ENCODE measurements at regions not wholly inside any gene's neighbourhood (a gene's known extent, or its start where the extent isn't known, plus 50 kb on each side); places are given as distances from the start of the nearest gene placed in this dataset.

- Histone ChIP-seq H3K4me1 (replicated peaks in 1 of 2; ENCODE audit: control insufficient read depth in 2 of 2, insufficient read depth in 2 of 2, low read length in 2 of 2) (no peaks in the 10 kb centered on the region), H3K9me1 (ENCODE audit: control insufficient read depth, insufficient read depth, low read length) (no peaks in the 10 kb centered on the region), H4K20me1 (replicated peaks; ENCODE audit: control insufficient read depth, insufficient read depth, low read length) (no peaks in the 10 kb centered on the region), H3K27me3 (ENCODE audit: control insufficient read depth in 2 of 2, insufficient read depth in 2 of 2, low read length in 2 of 2) (no peaks in the 10 kb centered on the region), H3K9me3 (replicated peaks; ENCODE audit: control insufficient read depth, insufficient read depth, low read depth, low read length) (no peaks in the 10 kb centered on the region), H3K79me2 (ENCODE audit: control insufficient read depth, insufficient read depth, low read length) (no peaks in the 10 kb centered on the region), H3K27ac (ENCODE audit: extremely low read depth, low read depth, low read length) (no peak overlapping the region), H3K36me3 (ENCODE audit: control insufficient read depth, insufficient read depth, low read length) (no peaks in the 10 kb centered on the region), H3K9ac (ENCODE audit: insufficient read depth in 1 of 2, low read depth in 2 of 2, low read length in 2 of 2) (no peak overlapping the region), H3K4me2 (ENCODE audit: insufficient read depth, low read length) (no peak overlapping the region), H2AFZ (ENCODE audit: low read depth, low read length) (no peak overlapping the region), H3K4me3 (no peak overlapping the region)
- no TSS peak for BruUV-seq (replicated peaks)
- ATAC-seq: no peak
- FAIRE-seq: no peak
- TF ChIP-seq HLTF (IDR thresholded peaks at IDR 0.05) (no peak), NR2F6 (CRISPR knock-in tag; IDR thresholded peaks at IDR 0.05) (no peak), FOXK1 (CRISPR knock-in tag; IDR thresholded peaks at IDR 0.05; ENCODE audit: borderline replicate concordance) (no peak)
- POLR2A ChIA-PET: no interaction called here
- intact Hi-C loops (cut with micrococcal nuclease) (loop anchor here (5.0 to 10.0 kb wide), 3 partner anchors 1042 to 1455 kb away; no protein-coding TSS in a partner anchor), in situ Hi-C loops (cut with MboI) (loop anchor here (25.0 kb wide), 2 partner anchors 1280 to 1530 kb away; no protein-coding TSS in a partner anchor)
- no peak for DNase-seq (ENCODE audit: extremely low read depth in 1 of 4, low spot score in 3 of 4)
- CTCF ChIA-PET (ENCODE audit: low intra/inter-chr PET ratio): interaction anchor here (0.7 kb wide), 1 partner anchor 677 kb away, joined by 3 read pairs; no protein-coding TSS in a partner anchor
Measured at GRCh38 chr4:24417206-24417605, 167.1 kb downstream of the DHX15 start.

- Histone ChIP-seq H3K4me1 (replicated peaks in 1 of 2; ENCODE audit: control insufficient read depth in 2 of 2, insufficient read depth in 2 of 2, low read length in 2 of 2) (no peaks in the 10 kb centered on the region), H3K27me3 (ENCODE audit: control insufficient read depth in 2 of 2, insufficient read depth in 2 of 2, low read length in 2 of 2) (no peaks in the 10 kb centered on the region), H4K20me1 (replicated peaks; ENCODE audit: control insufficient read depth, insufficient read depth, low read length) (no peaks in the 10 kb centered on the region), H3K4me3 (no peak overlapping the region), H2AFZ (ENCODE audit: low read depth, low read length) (no peak overlapping the region), H3K9ac (ENCODE audit: insufficient read depth in 1 of 2, low read depth in 2 of 2, low read length in 2 of 2) (no peak overlapping the region), H3K4me2 (ENCODE audit: insufficient read depth, low read length) (no peak overlapping the region), H3K9me3 (replicated peaks; ENCODE audit: control insufficient read depth, insufficient read depth, low read depth, low read length) (no peaks in the 10 kb centered on the region), H3K79me2 (ENCODE audit: control insufficient read depth, insufficient read depth, low read length) (no peaks in the 10 kb centered on the region), H3K27ac (ENCODE audit: extremely low read depth, low read depth, low read length) (no peak overlapping the region), H3K36me3 (ENCODE audit: control insufficient read depth, insufficient read depth, low read length) (no peaks in the 10 kb centered on the region), H3K9me1 (ENCODE audit: control insufficient read depth, insufficient read depth, low read length) (no peaks in the 10 kb centered on the region)
- ChIA-PET CTCF (ENCODE audit: low intra/inter-chr PET ratio) (no interaction called here), POLR2A (no interaction called here)
- in situ Hi-C loops (cut with MboI): loop anchor here (25.0 kb wide), 2 partner anchors 1279 to 1529 kb away; no protein-coding TSS in a partner anchor
- TF ChIP-seq LEF1 (IDR thresholded peaks at IDR 0.05) (no peak), MYC (IDR thresholded peaks at IDR 0.05; ENCODE audit: low read depth, low read length) (no peak), MYC (CRISPR knock-in tag; IDR thresholded peaks at IDR 0.05; ENCODE audit: borderline replicate concordance, low read depth) (no peak), SMARCA4 (IDR thresholded peaks at IDR 0.05) (no peak), POLR2B (IDR thresholded peaks at IDR 0.05; ENCODE audit: low read depth, partially characterized antibody) (no peak), ETS2 (tag; IDR thresholded peaks at IDR 0.05; ENCODE audit: borderline replicate concordance, poor library complexity, severe bottlenecking) (no peak), KAT2B (IDR thresholded peaks at IDR 0.05; ENCODE audit: low read depth, low read length) (no peak), THAP12 (CRISPR knock-in tag; IDR thresholded peaks at IDR 0.05) (no peak)
- BruUV-seq (replicated peaks): no TSS peak
- DNase-seq (ENCODE audit: extremely low read depth in 1 of 4, low spot score in 3 of 4): no peak
- no peak for FAIRE-seq
- ATAC-seq: no peak
- WGBS (ENCODE audit: insufficient coverage, low coverage, missing lambda C conversion rate): 0% methylated on average over 4 of the region's 5 CpGs
- intact Hi-C loops (cut with micrococcal nuclease): loop anchor here (5.0 to 10.0 kb wide), 3 partner anchors 1041 to 1454 kb away; no protein-coding TSS in a partner anchor
Measured at GRCh38 chr4:24416293-24416692, 168.1 kb downstream of the DHX15 start.
